K562 (cell line): ENCODE measurements at regions not wholly inside any gene's neighbourhood (a gene's known extent, or its start where the extent isn't known, plus 50 kb on each side); places are given as distances from the start of the nearest gene placed in this dataset.

Experiments
- ARID2 ChIP-seq: fragments of 450-650 bp; IDR thresholded peaks from 2 replicates; pipeline ENCODE4 v1.6.1; 2017; ENCODE audit warnings: antibody characterized with exemption, mild to moderate bottlenecking
- ARNT ChIP-seq, 2 experiments: fragments of 450-650 bp; IDR thresholded peaks; 2 replicates each; pipeline ENCODE4 v1.6.1; 2016; ENCODE audit warnings: mild to moderate bottlenecking in 1 of 2
- CEBPG ChIP-seq, 3 experiments: fragments of 200-800 bp in 1 of 3; sonication (Bioruptor generic) in 1 of 3; sonication (generic) in 1 of 3; formaldehyde crosslinking in 1 of 3; IDR thresholded peaks in 2 of 3; conservative IDR thresholded peaks in 1 of 3; 2 replicates each; pipeline versions ENCODE4 v1.6.1 to v1.8.0; 2016 to 2022; ENCODE audit warnings: missing compliant biosample characterization in 2 of 3, missing genetic modification characterization in 2 of 3, mild to moderate bottlenecking in 1 of 3, missing genetic modification reagents in 1 of 3
- CREM ChIP-seq: IDR thresholded peaks from 2 replicates; pipeline ENCODE4 v1.6.1; 2014; ENCODE audit warnings: antibody characterized with exemption, low read depth
- DDX20 ChIP-seq: fragments of 450-650 bp; IDR thresholded peaks from 2 replicates; pipeline ENCODE4 v1.6.1; 2016; ENCODE audit warnings: missing genetic modification characterization, low read depth, mild to moderate bottlenecking, missing compliant biosample characterization, moderate library complexity
- ELF1 ChIP-seq: fragments of 200-800 bp; sonication (Bioruptor generic); IDR thresholded peaks from 2 replicates; pipeline ENCODE4 v1.6.1; 2016; ENCODE audit warnings: missing genetic modification characterization, missing compliant biosample characterization
- ESRRB ChIP-seq: fragments of 250-450 bp; sonication (Bioruptor Pico); IDR thresholded peaks from 2 replicates; pipeline ENCODE4 v1.5.0; 2020; ENCODE audit warnings: mild to moderate bottlenecking, moderate library complexity, borderline replicate concordance
- GABPA ChIP-seq: fragments of 200-800 bp; sonication (Bioruptor generic); conservative IDR thresholded peaks from 2 replicates; pipeline ENCODE4 v1.6.1; 2016; ENCODE audit warnings: low read depth, missing genetic modification characterization, missing compliant biosample characterization
- NCOA6 ChIP-seq: fragments of 450-650 bp; IDR thresholded peaks from 2 replicates; pipeline ENCODE4 v1.6.1; 2017; ENCODE audit warnings: mild to moderate bottlenecking
- NR1H2 ChIP-seq: sonication (generic); formaldehyde crosslinking; IDR thresholded peaks from 2 replicates; pipeline ENCODE4 v1.4.0; 2020; ENCODE audit warnings: mild to moderate bottlenecking, missing genetic modification reagents
- NRF1 ChIP-seq, 2 experiments: fragments of 450-650 bp; IDR thresholded peaks in 1 of 2; conservative IDR thresholded peaks in 1 of 2; 2 replicates each; pipeline ENCODE4 v1.6.1; 2014; ENCODE audit warnings: mild to moderate bottlenecking in 2 of 2
- PCBP1 ChIP-seq: fragments of 200-400 bp; formaldehyde crosslinking; IDR thresholded peaks from 2 replicates; pipeline ENCODE4 v1.6.1; 2018; ENCODE audit warnings: mild to moderate bottlenecking, low read depth, low read length; ENCODE audit not compliant: poor library complexity, severe bottlenecking
- TOE1 ChIP-seq, 2 experiments: fragments of 450-650 bp in 1 of 2; sonication (generic) in 1 of 2; formaldehyde crosslinking in 1 of 2; IDR thresholded peaks; 2 replicates each; pipeline versions ENCODE4 v1.7.1 to v1.8.0; 2016 to 2022; ENCODE audit warnings: borderline replicate concordance in 2 of 2, mild to moderate bottlenecking in 2 of 2, antibody characterized with exemption in 1 of 2, inconsistent platforms in 1 of 2, low read depth in 1 of 2, missing genetic modification reagents in 1 of 2, moderate library complexity in 1 of 2
- ZNF280A ChIP-seq: fragments of 450-650 bp; IDR thresholded peaks from 2 replicates; pipeline ENCODE4 v1.6.1; 2018; ENCODE audit warnings: mild to moderate bottlenecking, low read depth; ENCODE audit not compliant: partially characterized antibody
- ZNF766 ChIP-seq: fragments of 200-800 bp; sonication (Bioruptor generic); conservative IDR thresholded peaks from 2 replicates; pipeline ENCODE4 v1.6.1; 2016; ENCODE audit warnings: missing genetic modification characterization, missing compliant biosample characterization
- ZNF785 ChIP-seq: fragments of 250-450 bp; sonication (Bioruptor Pico); IDR thresholded peaks from 2 replicates; pipeline ENCODE4 v1.4.0; 2020; ENCODE audit warnings: mild to moderate bottlenecking
- TF ChIP-seq, protein P1 (sequence below): sonication (generic); formaldehyde crosslinking; IDR thresholded peaks from 2 replicates; pipeline ENCODE4 v1.8.0; 2022; ENCODE audit warnings: mild to moderate bottlenecking, missing genetic modification reagents
- TF ChIP-seq, protein P2 (sequence below): conservative IDR thresholded peaks from 2 replicates; pipeline ENCODE4 v1.6.1; 2011; ENCODE audit warnings: low read depth, mild to moderate bottlenecking, low read length; ENCODE audit not compliant: control insufficient read depth
- TF ChIP-seq, protein P3 (sequence below), 2 experiments: IDR thresholded peaks; 2 replicates each; pipeline ENCODE4 v1.6.1; 2011; ENCODE audit warnings: borderline replicate concordance in 1 of 2, control low read depth in 1 of 2, low read depth in 1 of 2, low read length in 1 of 2, mild to moderate bottlenecking in 1 of 2, mixed read lengths in 1 of 2, moderate library complexity in 1 of 2; ENCODE audit not compliant: insufficient read depth in 1 of 2, insufficient read length in 1 of 2, poor library complexity in 1 of 2, severe bottlenecking in 1 of 2; ENCODE audit errors: extremely low read depth in 1 of 2

DNA sequence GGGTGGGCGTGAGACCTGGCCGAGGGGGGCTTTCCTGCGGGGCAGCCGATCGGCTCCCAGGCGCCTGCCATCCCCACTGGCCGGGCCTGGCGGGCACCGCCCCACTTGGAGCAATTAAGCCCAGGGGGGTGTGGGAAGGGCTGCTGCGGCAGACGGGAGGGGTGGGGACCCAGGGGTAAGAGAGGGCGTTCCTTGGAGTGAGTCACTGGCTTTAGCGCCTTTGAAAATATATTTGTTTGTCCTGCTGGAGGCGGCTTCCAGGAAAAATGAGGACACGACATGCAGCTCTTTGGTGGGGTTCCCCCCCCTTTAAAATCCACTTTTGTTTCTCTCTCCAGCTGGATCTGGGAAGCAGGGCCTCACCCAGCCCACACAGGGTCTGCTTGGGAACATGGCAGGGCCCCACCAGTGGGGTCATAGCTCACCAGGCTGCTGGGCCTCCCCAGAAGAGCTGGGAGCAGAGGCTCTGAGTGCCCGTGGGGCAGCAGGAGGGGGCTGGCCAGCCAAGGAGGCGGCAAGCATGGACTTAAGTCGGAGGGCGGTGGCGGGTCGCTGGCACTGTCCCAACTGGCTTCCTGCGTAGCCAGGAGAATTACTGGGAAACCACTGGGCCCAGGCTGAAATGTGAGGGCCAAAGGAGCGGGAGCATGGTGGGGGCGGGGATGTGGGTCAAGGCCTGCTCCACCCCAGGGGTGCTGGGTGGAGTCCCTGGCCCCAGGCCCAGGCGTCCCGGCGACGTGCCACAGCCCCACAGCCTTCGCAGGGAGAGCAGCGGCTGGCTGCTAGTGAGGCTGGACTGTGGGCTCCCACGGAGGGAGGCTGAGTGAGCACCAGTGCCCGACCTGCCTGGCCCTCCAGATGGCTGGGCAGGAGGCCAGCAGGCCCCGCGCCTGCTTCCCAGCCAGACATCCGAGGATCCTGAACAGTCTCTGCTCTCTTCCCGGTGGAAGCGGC lies 128.0 kb downstream of the RFLNA start (continued):
- TF ChIP-seq ZNF280A (no peak), ELF1 (tag) (no peak), GABPA (tag) (no peak), DDX20 (tag) (no peak), ZNF766 (CRISPR knock-in tag) (0 out of 2 replicates have a peak, but pooled peaks have one; percentile 28), ARNT (IDR thresholded peaks at IDR 0.05) (no peak), TOE1 (IDR thresholded peaks at IDR 0.05; ENCODE audit: borderline replicate concordance) (no peak), TOE1 (CRISPR knock-in tag; IDR thresholded peaks at IDR 0.05; ENCODE audit: borderline replicate concordance, low read depth) (no peak), CEBPG (CRISPR knock-in tag; IDR thresholded peaks at IDR 0.05) (no peak), CEBPG (tag; conservative IDR thresholded peaks at IDR 0.05 in 1 of 2, IDR thresholded peaks at IDR 0.05 in 1 of 2) (no peak), ARID2 (no peak), NRF1 (conservative IDR thresholded peaks at IDR 0.05 in 1 of 2, IDR thresholded peaks at IDR 0.05 in 1 of 2) (peak in 1 of 2 experiments; percentile 23; a peak in 1 of 4 replicates), PCBP1 (no peak), NCOA6 (no peak), CREM (peak; percentile 41; the same call in 1 of the 2 replicates), ESRRB (no peak), NR1H2 (CRISPR knock-in tag) (no peak), ZNF785 (CRISPR knock-in tag) (no peak)
- TF ChIP-seq, protein P1, sequence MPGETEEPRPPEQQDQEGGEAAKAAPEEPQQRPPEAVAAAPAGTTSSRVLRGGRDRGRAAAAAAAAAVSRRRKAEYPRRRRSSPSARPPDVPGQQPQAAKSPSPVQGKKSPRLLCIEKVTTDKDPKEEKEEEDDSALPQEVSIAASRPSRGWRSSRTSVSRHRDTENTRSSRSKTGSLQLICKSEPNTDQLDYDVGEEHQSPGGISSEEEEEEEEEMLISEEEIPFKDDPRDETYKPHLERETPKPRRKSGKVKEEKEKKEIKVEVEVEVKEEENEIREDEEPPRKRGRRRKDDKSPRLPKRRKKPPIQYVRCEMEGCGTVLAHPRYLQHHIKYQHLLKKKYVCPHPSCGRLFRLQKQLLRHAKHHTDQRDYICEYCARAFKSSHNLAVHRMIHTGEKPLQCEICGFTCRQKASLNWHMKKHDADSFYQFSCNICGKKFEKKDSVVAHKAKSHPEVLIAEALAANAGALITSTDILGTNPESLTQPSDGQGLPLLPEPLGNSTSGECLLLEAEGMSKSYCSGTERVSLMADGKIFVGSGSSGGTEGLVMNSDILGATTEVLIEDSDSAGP (CRISPR knock-in tag), result no peak
- TF ChIP-seq, protein P2, sequence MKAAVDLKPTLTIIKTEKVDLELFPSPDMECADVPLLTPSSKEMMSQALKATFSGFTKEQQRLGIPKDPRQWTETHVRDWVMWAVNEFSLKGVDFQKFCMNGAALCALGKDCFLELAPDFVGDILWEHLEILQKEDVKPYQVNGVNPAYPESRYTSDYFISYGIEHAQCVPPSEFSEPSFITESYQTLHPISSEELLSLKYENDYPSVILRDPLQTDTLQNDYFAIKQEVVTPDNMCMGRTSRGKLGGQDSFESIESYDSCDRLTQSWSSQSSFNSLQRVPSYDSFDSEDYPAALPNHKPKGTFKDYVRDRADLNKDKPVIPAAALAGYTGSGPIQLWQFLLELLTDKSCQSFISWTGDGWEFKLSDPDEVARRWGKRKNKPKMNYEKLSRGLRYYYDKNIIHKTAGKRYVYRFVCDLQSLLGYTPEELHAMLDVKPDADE, result no peak
- TF ChIP-seq, protein P3, sequence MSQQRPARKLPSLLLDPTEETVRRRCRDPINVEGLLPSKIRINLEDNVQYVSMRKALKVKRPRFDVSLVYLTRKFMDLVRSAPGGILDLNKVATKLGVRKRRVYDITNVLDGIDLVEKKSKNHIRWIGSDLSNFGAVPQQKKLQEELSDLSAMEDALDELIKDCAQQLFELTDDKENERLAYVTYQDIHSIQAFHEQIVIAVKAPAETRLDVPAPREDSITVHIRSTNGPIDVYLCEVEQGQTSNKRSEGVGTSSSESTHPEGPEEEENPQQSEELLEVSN (IDR thresholded peaks at IDR 0.05; ENCODE audit: borderline replicate concordance in 1 of 2, extremely low read depth in 1 of 2, insufficient read depth in 1 of 2, insufficient read length in 1 of 2, low read depth in 1 of 2, low read length in 1 of 2, poor library complexity in 1 of 2, severe bottlenecking in 1 of 2), result peak in 1 of 2 experiments; percentile 43
